ENCODE measurements at regions not wholly inside any gene's neighbourhood (a gene's known extent, or its start where the extent isn't known, plus 50 kb on each side); places are given as distances from the start of the nearest gene placed in this dataset.

DNA sequence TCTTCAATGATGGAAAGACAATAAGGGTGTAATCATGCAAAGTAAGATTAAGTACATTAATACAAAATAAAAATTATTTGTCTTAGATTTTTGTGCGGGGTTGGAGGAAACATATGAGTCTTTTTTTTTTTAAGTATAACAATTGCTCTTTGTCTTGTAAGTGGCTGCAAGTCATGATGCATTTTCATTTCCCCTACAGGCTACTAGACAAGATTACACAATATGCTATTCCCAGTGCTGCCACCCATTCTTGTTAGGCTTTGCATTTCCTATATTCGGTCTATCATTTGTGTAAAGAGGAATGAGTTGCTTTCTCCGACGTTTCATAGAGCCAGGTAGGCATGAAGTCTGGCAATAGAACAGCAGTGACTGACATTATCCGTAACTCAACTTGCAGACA, 294.2 kb upstream of the CYLC2 start:
- no peaks in the 10 kb centered on the region for H3K36me3 ChIP-seq (ENCODE audit: low read length)
- H4K20me1 ChIP-seq (ENCODE audit: low read depth, low read length): no peaks in the 10 kb centered on the region
- no peak overlapping the region for H3K9ac ChIP-seq (ENCODE audit: low read length)
- H3K4me3 ChIP-seq (ENCODE audit: insufficient read depth, low read length, poor library complexity, severe bottlenecking): no peak overlapping the region
- no peak overlapping the region for H3K4me2 ChIP-seq (ENCODE audit: low read depth, low read length, poor library complexity, severe bottlenecking)
- H2AFZ ChIP-seq (ENCODE audit: low read depth, low read length, severe bottlenecking): no peak overlapping the region
- no peak overlapping the region for H3K27ac ChIP-seq (ENCODE audit: low read depth, low read length)
- TF ChIP-seq EZH2phosphoT487 (conservative IDR thresholded peaks at IDR 0.05; ENCODE audit: low read length): no peak
- TF ChIP-seq, protein P1, sequence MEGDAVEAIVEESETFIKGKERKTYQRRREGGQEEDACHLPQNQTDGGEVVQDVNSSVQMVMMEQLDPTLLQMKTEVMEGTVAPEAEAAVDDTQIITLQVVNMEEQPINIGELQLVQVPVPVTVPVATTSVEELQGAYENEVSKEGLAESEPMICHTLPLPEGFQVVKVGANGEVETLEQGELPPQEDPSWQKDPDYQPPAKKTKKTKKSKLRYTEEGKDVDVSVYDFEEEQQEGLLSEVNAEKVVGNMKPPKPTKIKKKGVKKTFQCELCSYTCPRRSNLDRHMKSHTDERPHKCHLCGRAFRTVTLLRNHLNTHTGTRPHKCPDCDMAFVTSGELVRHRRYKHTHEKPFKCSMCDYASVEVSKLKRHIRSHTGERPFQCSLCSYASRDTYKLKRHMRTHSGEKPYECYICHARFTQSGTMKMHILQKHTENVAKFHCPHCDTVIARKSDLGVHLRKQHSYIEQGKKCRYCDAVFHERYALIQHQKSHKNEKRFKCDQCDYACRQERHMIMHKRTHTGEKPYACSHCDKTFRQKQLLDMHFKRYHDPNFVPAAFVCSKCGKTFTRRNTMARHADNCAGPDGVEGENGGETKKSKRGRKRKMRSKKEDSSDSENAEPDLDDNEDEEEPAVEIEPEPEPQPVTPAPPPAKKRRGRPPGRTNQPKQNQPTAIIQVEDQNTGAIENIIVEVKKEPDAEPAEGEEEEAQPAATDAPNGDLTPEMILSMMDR (IDR thresholded peaks at IDR 0.05; ENCODE audit: insufficient read depth, low read length, poor library complexity, severe bottlenecking): no peak
- no peaks in the 10 kb centered on the region for H3K79me2 ChIP-seq (ENCODE audit: insufficient read depth, low read length)
- H3K9me2 ChIP-seq (replicated peaks; ENCODE audit: insufficient read depth, low read length): no peaks in the 10 kb centered on the region
- H3K9me3 ChIP-seq (ENCODE audit: insufficient read depth, low read length): no peaks in the 10 kb centered on the region
- no peaks in the 10 kb centered on the region for H3K27me3 ChIP-seq (ENCODE audit: low read length)
- no peaks in the 10 kb centered on the region for H3F3A ChIP-seq (ENCODE audit: insufficient read depth)

DNA sequence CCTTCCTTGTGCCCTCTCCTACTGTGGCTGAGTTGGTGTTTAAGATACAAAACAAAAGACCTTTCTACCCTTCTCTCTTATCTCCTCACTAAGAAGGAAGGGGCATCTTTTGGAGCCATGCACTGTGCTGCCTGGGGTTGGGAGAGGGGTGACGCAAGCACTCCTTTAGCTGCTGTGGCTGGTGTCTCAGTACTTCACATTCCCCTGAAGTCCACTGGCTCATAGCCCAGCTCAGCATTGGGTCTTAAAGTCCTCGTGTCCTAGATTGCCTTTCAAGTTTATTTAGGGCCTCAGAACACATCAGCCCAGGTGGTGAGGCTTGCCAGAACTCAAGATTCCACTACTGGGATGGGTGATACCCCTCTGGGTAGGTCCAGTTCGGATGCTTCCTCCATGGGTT, 325.9 kb upstream of the CYLC2 start:
- no peak overlapping the region for H2AFZ ChIP-seq (ENCODE audit: low read depth, low read length, severe bottlenecking)
- H3K36me3 ChIP-seq (ENCODE audit: low read length): no peaks in the 10 kb centered on the region
- no peaks in the 10 kb centered on the region for H3K27me3 ChIP-seq (ENCODE audit: low read length)
- H3K79me2 ChIP-seq (ENCODE audit: insufficient read depth, low read length): no peaks in the 10 kb centered on the region
- H4K20me1 ChIP-seq (ENCODE audit: low read depth, low read length): no peaks in the 10 kb centered on the region
- no peaks in the 10 kb centered on the region for H3K9me2 ChIP-seq (replicated peaks; ENCODE audit: insufficient read depth, low read length)
- TF ChIP-seq EZH2phosphoT487 (conservative IDR thresholded peaks at IDR 0.05; ENCODE audit: low read length): no peak
- TF ChIP-seq, protein P1 (IDR thresholded peaks at IDR 0.05; ENCODE audit: insufficient read depth, low read length, poor library complexity, severe bottlenecking): no peak
- no peak overlapping the region for H3K9ac ChIP-seq (ENCODE audit: low read length)
- H3K4me3 ChIP-seq (ENCODE audit: insufficient read depth, low read length, poor library complexity, severe bottlenecking): no peak overlapping the region
- no peak overlapping the region for H3K27ac ChIP-seq (ENCODE audit: low read depth, low read length)
- no peak overlapping the region for H3K4me2 ChIP-seq (ENCODE audit: low read depth, low read length, poor library complexity, severe bottlenecking)
- H3F3A ChIP-seq (ENCODE audit: insufficient read depth): no peaks in the 10 kb centered on the region
- no peaks in the 10 kb centered on the region for H3K9me3 ChIP-seq (ENCODE audit: insufficient read depth, low read length)

DNA sequence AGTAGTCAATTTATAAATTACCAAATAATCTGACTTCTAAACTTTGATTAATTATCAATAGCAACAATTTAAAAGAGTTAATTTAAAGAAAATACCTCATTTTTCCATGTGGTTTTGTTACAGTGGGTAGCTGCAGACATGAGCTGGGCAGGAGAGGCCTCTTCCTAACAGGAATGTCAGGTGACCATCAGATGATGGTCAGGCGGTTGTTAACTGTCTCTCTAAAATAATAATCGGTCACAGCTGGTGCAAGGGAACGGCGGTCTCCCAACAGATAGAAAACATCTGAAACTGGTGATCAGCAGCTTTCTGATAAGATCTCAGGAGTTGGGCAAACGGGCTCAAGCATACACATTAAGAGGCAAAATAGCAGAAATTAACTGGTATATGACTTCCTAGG, 342.7 kb upstream of the CYLC2 start:
- Histone ChIP-seq H4K20me1 (ENCODE audit: low read depth, low read length) (0 out of 2 replicates have a peak, but pooled peaks cover 3% of the 10 kb centered on the region), H3K27me3 (ENCODE audit: low read length) (no peaks in the 10 kb centered on the region), H3K9ac (ENCODE audit: low read length) (no peak overlapping the region), H3F3A (ENCODE audit: insufficient read depth) (no peaks in the 10 kb centered on the region), H3K4me2 (ENCODE audit: low read depth, low read length, poor library complexity, severe bottlenecking) (no peak overlapping the region), H3K4me3 (ENCODE audit: insufficient read depth, low read length, poor library complexity, severe bottlenecking) (no peak overlapping the region), H3K9me2 (replicated peaks; ENCODE audit: insufficient read depth, low read length) (no peaks in the 10 kb centered on the region), H3K79me2 (ENCODE audit: insufficient read depth, low read length) (no peaks in the 10 kb centered on the region), H3K36me3 (ENCODE audit: low read length) (no peaks in the 10 kb centered on the region), H2AFZ (ENCODE audit: low read depth, low read length, severe bottlenecking) (no peak overlapping the region), H3K27ac (ENCODE audit: low read depth, low read length) (no peak overlapping the region), H3K9me3 (ENCODE audit: insufficient read depth, low read length) (no peaks in the 10 kb centered on the region)
- no peak for TF ChIP-seq EZH2phosphoT487 (conservative IDR thresholded peaks at IDR 0.05; ENCODE audit: low read length)
- TF ChIP-seq, protein P1 (IDR thresholded peaks at IDR 0.05; ENCODE audit: insufficient read depth, low read length, poor library complexity, severe bottlenecking): no peak
